ENCODE measurements at regions not wholly inside any gene's neighbourhood (a gene's known extent, or its start where the extent isn't known, plus 50 kb on each side); places are given as distances from the start of the nearest gene placed in this dataset.

GRCh38 chr2:215619989-215620388 lies 184.1 kb upstream of the FN1 start (continued):
- TF ChIP-seq ZBTB4 (CRISPR knock-in tag; IDR thresholded peaks at IDR 0.05; ENCODE audit: borderline replicate concordance) (peak; percentile 96; the same call in 1 of the 2 replicates), ZBTB14 (CRISPR knock-in tag; IDR thresholded peaks at IDR 0.05) (no peak), ZHX1 (CRISPR knock-in tag; IDR thresholded peaks at IDR 0.05; ENCODE audit: low read depth) (0 out of 2 replicates have a peak, but pooled peaks have one; percentile 39), MXD1 (CRISPR knock-in tag; IDR thresholded peaks at IDR 0.05) (no peak), ZMYM4 (CRISPR knock-in tag; IDR thresholded peaks at IDR 0.05) (peak; percentile 46; the same call in 1 of the 2 replicates), REST (IDR thresholded peaks at IDR 0.05; ENCODE audit: borderline replicate concordance in 1 of 2, low read depth in 1 of 2, low read length in 2 of 2) (no peak), PBX3 (CRISPR knock-in tag; IDR thresholded peaks at IDR 0.05; ENCODE audit: borderline replicate concordance) (no peak), SAFB2 (CRISPR knock-in tag; IDR thresholded peaks at IDR 0.05; ENCODE audit: borderline replicate concordance, low read depth) (no peak), ZNF18 (CRISPR knock-in tag; IDR thresholded peaks at IDR 0.05; ENCODE audit: insufficient replicate concordance) (no peak), CBX1 (IDR thresholded peaks at IDR 0.05; ENCODE audit: low read depth) (no peak), GMEB2 (CRISPR knock-in tag; IDR thresholded peaks at IDR 0.05; ENCODE audit: low read depth) (no peak), SIN3B (IDR thresholded peaks at IDR 0.05; ENCODE audit: low read length) (no peak)

Measured in HepG2 (cell line).